ENCODE measurements at regions not wholly inside any gene's neighbourhood (a gene's known extent, or its start where the extent isn't known, plus 50 kb on each side); places are given as distances from the start of the nearest gene placed in this dataset.

DNA sequence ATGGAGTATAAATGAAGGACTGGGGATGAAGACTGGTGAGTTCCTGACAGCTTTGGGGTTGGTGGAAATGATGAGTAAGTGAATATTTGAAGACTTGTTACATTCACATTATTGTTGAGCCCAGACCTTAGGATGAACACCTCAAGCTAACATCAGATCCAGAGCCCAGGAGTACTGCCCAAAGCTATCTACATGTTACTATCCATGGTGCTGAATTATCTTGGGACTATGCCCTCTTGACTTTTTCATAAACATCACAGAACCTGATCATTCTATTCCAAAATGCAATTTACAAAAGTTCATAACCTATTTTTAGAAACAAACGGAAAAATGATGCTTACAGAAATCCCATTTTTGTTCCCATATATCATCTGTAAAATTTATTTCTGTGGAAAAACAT is 613.3 kb downstream of the TUSC7 start:
- DNase-seq = no peak

GRCh38 chr3:117346901-117347300 is 637.3 kb downstream of the TUSC7 start:
- DNase-seq = no peak

- no peak for DNase-seq
Observed at GRCh38 chr3:117348884-117349283, 639.3 kb downstream of the TUSC7 start.

DNA sequence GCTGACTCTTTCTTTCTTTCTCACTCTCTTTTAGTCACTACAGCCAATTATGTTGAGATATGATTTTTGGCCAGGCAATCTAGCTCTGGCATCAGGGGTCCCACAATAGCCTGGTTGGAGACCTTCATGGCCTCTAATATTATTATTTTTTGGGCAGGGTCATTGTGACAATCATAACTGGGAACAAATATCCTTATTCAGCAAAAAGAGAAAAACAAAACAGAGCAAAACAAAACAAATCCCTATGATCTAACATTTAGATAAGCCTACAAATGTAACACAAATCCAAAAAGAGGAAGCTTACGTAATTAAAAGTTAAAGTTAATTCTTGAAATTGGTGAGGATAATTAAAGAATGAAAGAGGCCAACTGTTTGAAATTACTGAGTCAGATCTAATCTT is 640.0 kb downstream of the TUSC7 start:
- DNase-seq = no peak

DNA sequence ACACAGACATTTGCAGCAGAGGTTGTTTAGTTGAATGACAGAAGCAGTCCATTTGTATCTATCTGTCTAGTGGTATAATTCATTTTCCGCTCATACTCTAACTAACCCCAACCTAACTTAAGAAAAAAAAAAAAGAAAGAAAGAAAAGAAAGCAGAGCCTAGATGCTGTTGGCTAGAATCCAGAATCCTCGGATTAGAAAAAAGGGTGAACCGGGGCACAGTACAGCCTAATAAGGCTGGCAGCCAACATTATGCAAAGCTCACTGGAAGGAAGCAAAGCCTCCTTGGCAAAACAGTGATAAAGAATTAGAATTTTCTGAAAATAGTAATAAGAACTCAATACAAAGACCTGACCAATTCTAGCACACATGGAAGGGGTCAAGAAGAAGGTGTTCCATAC is 640.8 kb downstream of the TUSC7 start:
- no peak for DNase-seq

DNA sequence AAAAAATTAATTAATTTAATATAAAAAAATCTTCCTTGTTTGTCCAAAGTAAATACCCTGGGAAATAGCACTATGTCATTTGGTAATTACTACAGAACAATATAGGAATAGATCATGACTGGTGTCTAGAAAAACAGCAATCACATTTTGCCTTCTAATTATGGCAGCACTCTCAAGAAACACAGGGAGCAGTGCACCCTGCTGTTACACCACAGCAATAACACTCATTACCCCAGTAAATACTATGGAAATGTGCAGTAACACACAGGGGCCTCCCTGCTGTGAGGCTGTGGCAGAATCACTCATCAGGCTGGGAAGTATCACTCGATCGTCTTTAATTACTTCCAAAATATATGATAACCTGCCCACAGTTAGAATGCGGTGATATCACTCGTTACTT is 646.0 kb downstream of the TUSC7 start:
- DNase-seq = no peak

GRCh38 chr3:117356091-117356705 is 646.6 kb downstream of the TUSC7 start:
- DNase-seq = no peak

DNA sequence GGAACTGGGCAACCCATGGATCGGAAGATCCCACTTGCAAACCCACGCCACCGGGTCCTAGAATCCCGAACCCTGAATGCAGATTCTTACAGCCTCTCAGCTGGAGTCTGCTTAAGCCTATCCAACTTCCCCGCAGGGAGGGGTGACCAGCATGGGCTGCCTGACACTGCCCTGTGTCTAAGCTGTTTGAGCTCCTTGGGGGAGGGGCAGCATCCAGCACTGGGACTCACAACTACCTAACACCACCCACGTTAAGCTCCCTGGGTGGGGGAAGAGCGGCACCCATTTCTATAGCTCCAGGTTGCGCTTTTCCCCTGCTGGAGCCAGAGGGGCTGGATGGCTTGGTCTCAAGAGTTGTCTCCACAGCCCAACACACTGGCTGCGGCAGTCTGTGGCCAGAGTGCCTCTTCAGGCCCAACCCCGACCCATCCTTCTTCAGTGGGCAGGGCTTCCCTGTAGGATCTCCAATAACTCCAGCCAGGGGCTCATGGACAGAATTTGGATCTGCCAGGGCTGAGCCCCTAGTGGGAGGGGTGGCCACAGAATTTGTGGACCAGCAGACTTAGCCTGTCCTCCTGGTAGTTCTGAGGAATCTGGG is 649.2 kb downstream of the TUSC7 start:
- DNase-seq = no peak

DNA sequence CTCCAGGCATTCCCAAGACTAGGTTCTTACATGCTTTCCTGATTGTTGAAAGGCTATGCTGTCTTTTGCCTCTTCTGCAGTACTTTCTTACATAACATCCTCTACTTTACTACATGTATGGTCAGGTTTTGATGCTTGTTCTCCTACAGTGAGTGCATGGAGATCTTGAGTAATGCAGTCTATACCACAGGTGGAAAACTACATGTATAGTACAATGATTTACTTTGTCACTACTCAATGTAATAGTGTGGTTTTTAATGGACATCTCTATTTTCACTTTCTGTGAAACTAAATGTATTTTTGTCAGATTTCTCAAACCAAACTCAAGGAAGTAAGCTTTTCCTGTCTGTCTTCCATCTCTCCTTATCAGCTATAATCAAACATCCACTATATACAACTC is 657.0 kb downstream of the TUSC7 start:
- DNase-seq = no peak

GRCh38 chr3:117367861-117368260 is 658.3 kb downstream of the TUSC7 start:
- DNase-seq = no peak

DNA sequence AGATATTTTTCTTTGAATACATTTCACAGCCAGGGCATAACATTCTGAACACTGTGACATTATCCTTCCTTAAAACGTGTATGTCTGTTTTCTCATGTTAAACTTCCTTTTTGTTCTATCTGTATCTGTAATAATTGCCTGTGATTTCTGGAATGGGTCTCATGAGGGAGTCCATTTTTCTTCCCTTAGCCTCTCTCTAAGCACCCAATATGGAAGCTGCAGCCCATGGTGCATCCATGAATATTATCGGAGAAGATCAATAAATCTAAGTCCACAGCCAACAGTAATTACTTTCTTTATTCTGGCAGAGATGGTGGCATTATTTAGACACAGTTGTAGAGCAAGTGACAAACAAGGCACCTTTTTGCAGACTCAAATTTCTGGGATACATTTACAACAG is 671.1 kb downstream of the TUSC7 start:
- DNase-seq = no peak

GRCh38 chr3:117393119-117393518 is 683.5 kb downstream of the TUSC7 start:
- no peak for DNase-seq

GRCh38 chr3:117398141-117398899 is 688.7 kb downstream of the TUSC7 start:
- no peak for DNase-seq

GRCh38 chr3:117399311-117400078 is 689.9 kb downstream of the TUSC7 start:
- no peak for DNase-seq

DNA sequence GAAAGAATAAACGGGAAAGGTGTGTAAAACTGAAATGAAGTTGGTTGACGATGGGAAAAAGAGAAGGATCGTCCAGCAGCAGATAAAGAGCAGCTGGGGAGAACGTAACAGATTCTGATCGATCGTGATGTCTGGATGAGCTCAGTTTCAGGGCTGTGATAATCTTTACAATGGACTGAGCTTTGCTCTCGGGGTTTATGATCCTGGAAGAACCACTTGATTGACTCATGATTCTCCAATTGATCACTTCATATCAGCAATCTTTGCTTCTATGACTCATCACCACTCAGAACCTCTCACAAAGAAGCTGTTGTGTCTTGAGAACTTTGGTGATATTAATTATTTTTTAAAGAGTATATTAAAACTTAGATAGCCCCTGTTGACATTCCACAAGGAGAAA is 690.7 kb downstream of the TUSC7 start:
- DNase-seq = no peak

DNA sequence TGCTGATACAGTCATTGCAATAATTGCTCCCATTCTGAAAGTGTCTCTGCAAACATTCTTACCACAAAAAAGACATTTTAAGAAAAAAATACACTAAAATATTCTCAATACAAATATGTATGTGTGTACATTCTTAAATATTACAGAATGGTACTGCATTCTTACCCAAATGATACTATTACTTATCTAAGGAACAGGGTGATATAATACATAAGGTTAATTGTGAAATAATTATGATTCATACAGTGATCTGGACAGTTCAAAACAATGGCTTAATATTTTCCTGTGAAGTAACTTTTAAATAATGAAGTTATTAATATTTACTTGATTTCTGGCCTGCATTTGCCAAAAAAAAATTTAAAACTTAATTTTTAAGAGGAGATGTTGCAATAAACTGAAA is 694.6 kb downstream of the TUSC7 start:
- no peak for DNase-seq

DNA sequence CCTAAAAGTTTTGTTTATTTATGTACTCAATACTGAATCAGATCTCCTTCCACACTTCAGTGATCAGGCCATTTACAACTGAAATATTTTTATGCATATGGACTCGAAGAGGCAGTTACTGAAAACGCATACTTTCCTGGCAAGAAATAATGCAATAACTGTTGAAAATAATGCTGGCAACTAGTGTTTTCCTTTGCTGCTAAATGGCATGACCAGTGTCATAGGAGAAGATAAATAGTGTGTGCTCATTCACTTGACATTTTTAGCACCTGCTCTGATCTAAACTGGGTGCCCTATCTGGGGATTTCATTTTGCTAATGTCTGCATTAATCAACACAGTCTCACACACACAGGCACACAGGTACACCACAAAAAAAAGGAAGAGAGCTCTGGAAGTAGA is 695.2 kb downstream of the TUSC7 start:
- peak; percentile 11 for DNase-seq

GRCh38 chr3:117405359-117405758 is 695.8 kb downstream of the TUSC7 start:
- DNase-seq = no peak

GRCh38 chr3:117407317-117407716 is 697.7 kb downstream of the TUSC7 start:
- DNase-seq = no peak

GRCh38 chr3:117408811-117409210 is 699.2 kb downstream of the TUSC7 start:
- no peak for DNase-seq

GRCh38 chr3:117409256-117409655 is 699.7 kb downstream of the TUSC7 start:
- DNase-seq = no peak

GRCh38 chr3:117409701-117410459 is 700.3 kb downstream of the TUSC7 start:
- DNase-seq = no peak

- no peak for DNase-seq
Observed at GRCh38 chr3:117411971-117412370, 702.4 kb downstream of the TUSC7 start.

Data from NCI-H2029 (cell line).